EL (cell line): ENCODE measurements at regions not wholly inside any gene's neighbourhood (a gene's known extent, or its start where the extent isn't known, plus 50 kb on each side); places are given as distances from the start of the nearest gene placed in this dataset.

ENCODE experiments used
- DNase-seq: peaks from one replicate; pipeline ENCODE4 v3.0.0-alpha.2; 2016

- DNase-seq = no peak
Observed at GRCh38 chr3:31357451-31357850, 175.3 kb upstream of the STT3B start.

GRCh38 chr3:31358473-31359070 is 174.2 kb upstream of the STT3B start:
- DNase-seq = no peak

- peak; percentile 93 for DNase-seq
Observed at GRCh38 chr3:31361371-31362273, 171.1 kb upstream of the STT3B start.

- DNase-seq = peak; percentile 13
Observed at GRCh38 chr3:31364188-31364587, 168.5 kb upstream of the STT3B start.

- DNase-seq = peak; percentile 79
Observed at GRCh38 chr3:31364711-31365110, 168.0 kb upstream of the STT3B start.

- DNase-seq = no peak
Observed at GRCh38 chr3:31367518-31367917, 165.2 kb upstream of the STT3B start.

- DNase-seq = peak; percentile 4
Observed at GRCh38 chr3:31369637-31370379, 162.9 kb upstream of the STT3B start.

GRCh38 chr3:31370380-31370666 is 162.4 kb upstream of the STT3B start:
- no peak for DNase-seq

GRCh38 chr3:31370681-31371080 is 162.0 kb upstream of the STT3B start:
- DNase-seq = no peak

GRCh38 chr3:31371484-31372177 is 161.1 kb upstream of the STT3B start:
- DNase-seq = no peak

GRCh38 chr3:31373681-31374080 is 159.0 kb upstream of the STT3B start:
- DNase-seq = no peak

- peak; percentile 75 for DNase-seq
Observed at GRCh38 chr3:31377045-31377642, 155.6 kb upstream of the STT3B start.

GRCh38 chr3:31378231-31378630 is 154.5 kb upstream of the STT3B start:
- DNase-seq = no peak

GRCh38 chr3:31379598-31379997 is 153.1 kb upstream of the STT3B start:
- DNase-seq = no peak

- no peak for DNase-seq
Observed at GRCh38 chr3:31382856-31383255, 149.9 kb upstream of the STT3B start.

- DNase-seq = peak; percentile 9
Observed at GRCh38 chr3:31384117-31384516, 148.6 kb upstream of the STT3B start.

GRCh38 chr3:31389939-31390338 is 142.8 kb upstream of the STT3B start:
- DNase-seq = no peak

GRCh38 chr3:31390466-31390865 is 142.3 kb upstream of the STT3B start:
- DNase-seq = no peak

- DNase-seq = no peak
Observed at GRCh38 chr3:31391150-31391549, 141.6 kb upstream of the STT3B start.

GRCh38 chr3:31392568-31392967 is 140.2 kb upstream of the STT3B start:
- no peak for DNase-seq

GRCh38 chr3:31399271-31399670 is 133.5 kb upstream of the STT3B start:
- DNase-seq = no peak

- no peak for DNase-seq
Observed at GRCh38 chr3:31402117-31402516, 130.6 kb upstream of the STT3B start.

GRCh38 chr3:31403197-31403596 is 129.5 kb upstream of the STT3B start:
- no peak for DNase-seq
